LNCAP (cell line): ENCODE measurements at regions not wholly inside any gene's neighbourhood (a gene's known extent, or its start where the extent isn't known, plus 50 kb on each side); places are given as distances from the start of the nearest gene placed in this dataset.

Source experiments
- TF ChIP-seq, protein P1 (sequence below): fragments of 450-650 bp; IDR thresholded peaks from 2 replicates; pipeline ENCODE4 v1.5.1; 2017; ENCODE audit warnings: mild to moderate bottlenecking

DNA sequence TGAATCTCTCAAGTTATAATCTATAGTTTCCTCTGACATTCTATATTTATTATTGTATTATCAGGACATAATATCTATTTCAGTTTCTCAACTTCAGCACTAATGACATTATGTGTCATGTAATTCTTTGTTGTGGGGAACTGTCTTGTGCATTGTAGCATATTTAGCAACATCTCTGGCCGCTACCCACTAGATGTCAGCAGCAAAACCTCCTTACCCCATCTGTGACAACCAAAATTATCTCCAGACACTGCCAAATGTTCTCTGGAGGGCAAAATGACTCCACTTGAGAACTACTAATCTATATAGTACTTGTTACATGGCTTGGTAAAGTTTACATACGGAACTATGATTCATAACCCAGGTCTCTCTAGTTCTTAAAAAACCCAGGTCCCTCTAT lies 110.2 kb downstream of the RASSF9 start:
- TF ChIP-seq, protein P1, sequence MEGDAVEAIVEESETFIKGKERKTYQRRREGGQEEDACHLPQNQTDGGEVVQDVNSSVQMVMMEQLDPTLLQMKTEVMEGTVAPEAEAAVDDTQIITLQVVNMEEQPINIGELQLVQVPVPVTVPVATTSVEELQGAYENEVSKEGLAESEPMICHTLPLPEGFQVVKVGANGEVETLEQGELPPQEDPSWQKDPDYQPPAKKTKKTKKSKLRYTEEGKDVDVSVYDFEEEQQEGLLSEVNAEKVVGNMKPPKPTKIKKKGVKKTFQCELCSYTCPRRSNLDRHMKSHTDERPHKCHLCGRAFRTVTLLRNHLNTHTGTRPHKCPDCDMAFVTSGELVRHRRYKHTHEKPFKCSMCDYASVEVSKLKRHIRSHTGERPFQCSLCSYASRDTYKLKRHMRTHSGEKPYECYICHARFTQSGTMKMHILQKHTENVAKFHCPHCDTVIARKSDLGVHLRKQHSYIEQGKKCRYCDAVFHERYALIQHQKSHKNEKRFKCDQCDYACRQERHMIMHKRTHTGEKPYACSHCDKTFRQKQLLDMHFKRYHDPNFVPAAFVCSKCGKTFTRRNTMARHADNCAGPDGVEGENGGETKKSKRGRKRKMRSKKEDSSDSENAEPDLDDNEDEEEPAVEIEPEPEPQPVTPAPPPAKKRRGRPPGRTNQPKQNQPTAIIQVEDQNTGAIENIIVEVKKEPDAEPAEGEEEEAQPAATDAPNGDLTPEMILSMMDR = no peak

DNA sequence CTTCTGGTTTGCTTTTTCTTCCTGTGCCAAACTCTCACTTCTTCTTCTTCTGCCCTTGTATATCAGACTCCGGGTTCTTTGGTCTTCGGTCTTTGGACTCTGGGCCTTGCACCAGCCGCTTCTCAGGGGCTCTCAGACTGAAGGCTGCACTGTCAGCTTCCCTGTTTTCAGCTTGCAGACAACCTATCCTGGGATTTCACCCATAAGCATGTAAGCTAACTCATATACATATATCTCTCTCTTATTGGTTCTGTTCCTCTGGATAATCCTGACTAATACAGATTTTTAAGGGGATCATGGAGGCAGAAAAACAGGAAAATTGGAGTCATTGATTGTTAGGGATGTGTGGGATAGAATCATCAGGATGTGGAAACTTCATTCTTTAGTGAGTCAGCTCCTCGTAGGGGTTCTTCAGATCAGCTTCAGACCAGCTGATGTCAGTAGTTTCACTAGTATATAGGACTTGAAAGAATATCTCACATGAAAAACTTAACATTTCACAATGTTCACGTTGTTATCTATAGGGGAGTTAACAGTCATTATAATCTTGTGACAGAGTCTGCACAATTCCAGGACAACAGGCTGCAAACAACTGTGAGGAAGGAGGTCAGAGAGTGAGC lies 102.9 kb downstream of the RASSF9 start:
- TF ChIP-seq, protein P1 = no peak

DNA sequence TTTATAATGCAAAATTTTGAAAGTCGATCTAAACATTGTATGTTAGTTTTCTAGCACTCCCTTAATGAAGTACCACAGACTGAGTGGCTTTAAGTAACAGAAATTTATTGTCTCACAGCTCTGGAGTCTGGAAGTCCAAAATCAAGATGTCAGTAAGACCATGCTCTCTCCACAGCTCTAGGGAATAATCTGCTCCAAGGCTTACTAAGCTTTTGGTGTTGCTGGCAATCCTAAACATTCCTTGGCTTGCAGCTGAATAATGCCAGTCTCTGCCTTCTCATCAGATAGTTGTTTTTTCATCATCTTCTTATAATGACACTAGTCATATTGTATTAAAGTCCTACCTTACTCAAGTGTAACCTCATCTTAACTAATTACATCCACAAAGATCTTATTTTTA lies 102.2 kb downstream of the RASSF9 start:
- TF ChIP-seq, protein P1 = no peak

DNA sequence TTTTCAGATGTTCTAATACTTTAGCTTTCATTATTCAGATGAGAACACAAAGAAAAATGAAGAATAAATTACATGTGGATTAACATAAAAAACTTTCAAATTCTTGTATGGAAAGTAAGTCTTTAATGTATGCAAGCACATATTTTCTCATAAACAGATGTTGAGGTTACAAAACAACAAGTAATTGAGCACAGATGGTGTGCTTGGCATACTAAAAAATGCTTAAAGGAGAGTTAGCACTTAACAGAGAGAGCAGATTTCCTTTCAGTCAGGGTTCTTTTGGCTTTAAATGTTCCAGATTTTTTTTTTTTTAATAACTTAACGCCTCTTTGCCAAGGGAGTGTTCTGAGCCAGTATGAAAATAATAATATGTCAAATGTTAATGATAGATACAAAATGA lies 96.0 kb downstream of the RASSF9 start:
- TF ChIP-seq, protein P1 = no peak

DNA sequence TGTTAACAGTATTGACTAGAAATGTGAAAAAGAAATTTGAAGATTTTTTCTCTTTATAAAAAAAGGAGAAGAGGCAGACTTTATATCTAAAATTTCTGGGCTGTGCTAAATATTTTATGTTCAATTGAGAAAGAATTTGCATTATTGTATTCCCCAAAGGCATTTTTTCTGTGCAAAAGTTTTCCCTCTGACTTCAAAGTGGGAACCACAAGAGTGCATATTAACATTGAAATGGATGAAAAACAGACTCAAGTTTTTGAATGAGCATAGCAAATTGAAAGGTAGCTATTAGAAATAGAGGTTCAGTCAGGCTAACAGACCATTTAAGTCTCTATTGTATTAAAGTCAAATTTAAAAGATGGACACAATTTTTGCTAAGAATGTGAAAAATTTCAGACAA lies 95.2 kb downstream of the RASSF9 start:
- TF ChIP-seq, protein P1 = no peak

DNA sequence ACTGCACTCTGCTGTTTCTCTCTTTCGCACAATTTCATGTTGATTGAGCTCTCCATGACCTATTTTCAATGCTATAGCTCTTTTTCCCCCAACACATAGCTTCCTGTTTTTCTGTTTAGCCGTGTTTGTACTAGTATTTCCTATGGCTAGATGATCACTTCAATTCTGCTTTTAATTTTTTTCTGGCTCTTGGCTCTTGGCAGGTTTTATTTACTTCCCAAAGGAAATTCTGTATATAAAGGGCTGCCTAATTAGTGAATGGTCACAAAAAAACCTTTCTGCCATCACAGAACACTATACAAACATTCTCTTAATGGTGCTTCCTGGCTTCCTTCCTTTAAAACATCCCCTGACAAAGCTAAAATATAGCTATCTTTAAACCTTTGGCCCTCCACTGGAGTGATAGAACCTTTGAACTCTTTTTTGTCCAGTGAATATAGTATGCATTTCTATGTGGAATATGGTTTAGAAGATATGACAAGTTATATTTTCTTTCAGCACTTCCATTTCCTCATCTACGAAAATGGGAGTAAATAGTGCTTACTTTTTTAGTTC lies 88.2 kb downstream of the RASSF9 start:
- TF ChIP-seq, protein P1 = no peak
